Nucleus accumbens (tissue), 56 donors: ENCODE measurements at regions not wholly inside any gene's neighbourhood (a gene's known extent, or its start where the extent isn't known, plus 50 kb on each side); places are given as distances from the start of the nearest gene placed in this dataset.

Source experiments
- DNase-seq, 56 donors: peaks; one replicate each; lab custom pipeline; 2025; lab: John Stamatoyannopoulos, UW

- no peak for DNase-seq
These were observed 267.1 kb downstream of the ADGB start for GRCh38 chr6:146865756-146866379.

- DNase-seq = no peak
These were observed 268.1 kb downstream of the ADGB start for GRCh38 chr6:146866731-146867414.

GRCh38 chr6:146868671-146869209 lies 270.0 kb downstream of the ADGB start:
- DNase-seq = no peak

- DNase-seq = no peak
These were observed 272.0 kb downstream of the ADGB start for GRCh38 chr6:146870760-146871159.

- DNase-seq = no peak
These were observed 273.0 kb downstream of the ADGB start for GRCh38 chr6:146871611-146872425.

GRCh38 chr6:146872426-146872785 lies 273.6 kb downstream of the ADGB start:
- DNase-seq = no peak

GRCh38 chr6:146874278-146875018 lies 275.7 kb downstream of the ADGB start:
- DNase-seq = no peak

- no peak for DNase-seq
These were observed 277.1 kb downstream of the ADGB start for GRCh38 chr6:146875927-146876270.

- no peak for DNase-seq
These were observed 277.7 kb downstream of the ADGB start for GRCh38 chr6:146876271-146877151.

- DNase-seq = no peak
These were observed 279.6 kb downstream of the ADGB start for GRCh38 chr6:146878168-146878951.

- DNase-seq = no peak
These were observed 280.2 kb downstream of the ADGB start for GRCh38 chr6:146878952-146879340.

GRCh38 chr6:146879406-146880117 lies 280.8 kb downstream of the ADGB start:
- no peak for DNase-seq

- no peak for DNase-seq
These were observed 282.7 kb downstream of the ADGB start for GRCh38 chr6:146881228-146882181.

- DNase-seq = no peak
These were observed 285.1 kb downstream of the ADGB start for GRCh38 chr6:146883640-146884531.

GRCh38 chr6:146884728-146885127 lies 286.0 kb downstream of the ADGB start:
- DNase-seq = no peak
